Smooth muscle cell (in vitro differentiated cells): ENCODE measurements at regions not wholly inside any gene's neighbourhood (a gene's known extent, or its start where the extent isn't known, plus 50 kb on each side); places are given as distances from the start of the nearest gene placed in this dataset.

Experiments used
- DNase-seq: peaks from one replicate; lab custom pipeline; 2025; ENCODE audit not compliant: unreplicated experiment; lab: John Stamatoyannopoulos, UW
- H2AFZ ChIP-seq: fragments of 200-600 bp; sonication (generic); 2 replicates; pipeline ENCODE4 v1.6.0; 2016; ENCODE audit warnings: antibody characterized with exemption, low read depth, mild to moderate bottlenecking
- H3F3A ChIP-seq: fragments of 200-600 bp; sonication (generic); 2 replicates; pipeline ENCODE4 v1.6.0; 2017; ENCODE audit warnings: antibody characterized with exemption, low read depth
- H3K27ac ChIP-seq: fragments of 200-600 bp; sonication (generic); 2 replicates; pipeline ENCODE4 v1.5.1; 2016; ENCODE audit warnings: low read depth, mild to moderate bottlenecking
- H3K27me3 ChIP-seq: fragments of 200-600 bp; sonication (generic); 2 replicates; pipeline ENCODE4 v1.6.1; 2016; ENCODE audit warnings: low read depth, mild to moderate bottlenecking
- H3K36me3 ChIP-seq: fragments of 200-600 bp; sonication (generic); 2 replicates; pipeline ENCODE4 v1.5.1; 2016; ENCODE audit warnings: low read depth
- H3K4me1 ChIP-seq: fragments of 200-600 bp; sonication (generic); 2 replicates; pipeline ENCODE4 v1.5.1; 2016; ENCODE audit warnings: low read depth
- H3K4me2 ChIP-seq: fragments of 200-600 bp; sonication (generic); 2 replicates; pipeline ENCODE4 v1.6.0; 2016; ENCODE audit warnings: mild to moderate bottlenecking
- H3K4me3 ChIP-seq: fragments of 200-600 bp; sonication (generic); 2 replicates; pipeline ENCODE4 v1.5.1; 2016; ENCODE audit warnings: mild to moderate bottlenecking
- H3K79me2 ChIP-seq: fragments of 200-600 bp; sonication (generic); 2 replicates; pipeline ENCODE4 v1.6.0; 2016; ENCODE audit warnings: low read depth, mild to moderate bottlenecking
- H3K9ac ChIP-seq: fragments of 200-600 bp; sonication (generic); 2 replicates; pipeline ENCODE4 v1.6.0; 2016; ENCODE audit warnings: low read depth
- H3K9me3 ChIP-seq: fragments of 200-600 bp; sonication (generic); replicated peaks from 2 replicates; pipeline ENCODE4 v1.5.1; 2016; ENCODE audit warnings: low read depth
- H4K20me1 ChIP-seq: fragments of 200-600 bp; sonication (generic); 2 replicates; pipeline ENCODE4 v1.6.0; 2016; ENCODE audit warnings: low read depth
- CTCF ChIP-seq: fragments of 200-600 bp; sonication (generic); IDR thresholded peaks from 2 replicates; pipeline ENCODE4 v1.5.1; 2017; ENCODE audit warnings: borderline replicate concordance, mild to moderate bottlenecking, antibody characterized with exemption; ENCODE audit not compliant: insufficient read depth, poor library complexity, severe bottlenecking
- WGBS: methylation state at CpG from one replicate; pipeline ENCODE4 v1.1.7; 2016; ENCODE audit warnings: low lambda C conversion rate; 5-methylcytosine and 5-hydroxymethylcytosine counted together

GRCh38 chr2:23009545-23010149, 375.3 kb upstream of the KLHL29 start:
- H3K36me3 ChIP-seq = no peaks in the 10 kb centered on the region
- H3K9me3 ChIP-seq = no peaks in the 10 kb centered on the region
- no peak overlapping the region for H3K4me3 ChIP-seq
- H3K4me1 ChIP-seq = no peaks in the 10 kb centered on the region
- H2AFZ ChIP-seq = no peak overlapping the region
- no peak overlapping the region for H3K9ac ChIP-seq
- H3K4me2 ChIP-seq = no peak overlapping the region
- H3F3A ChIP-seq = no peaks in the 10 kb centered on the region
- H3K79me2 ChIP-seq = no peaks in the 10 kb centered on the region
- no peak for DNase-seq
- no peak for TF ChIP-seq CTCF
- H3K27ac ChIP-seq = no peak overlapping the region
- WGBS = 61% methylated on average over 7 of the region's 7 CpGs
- no peaks in the 10 kb centered on the region for H4K20me1 ChIP-seq
- no peaks in the 10 kb centered on the region for H3K27me3 ChIP-seq

- Histone ChIP-seq H3K4me1 (no peaks in the 10 kb centered on the region), H3K36me3 (no peaks in the 10 kb centered on the region), H3K27me3 (no peaks in the 10 kb centered on the region), H3F3A (no peaks in the 10 kb centered on the region), H2AFZ (no peak overlapping the region), H3K4me3 (no peak overlapping the region), H3K27ac (no peak overlapping the region), H3K79me2 (no peaks in the 10 kb centered on the region), H4K20me1 (no peaks in the 10 kb centered on the region), H3K4me2 (no peak overlapping the region), H3K9ac (no peak overlapping the region), H3K9me3 (no peaks in the 10 kb centered on the region)
- WGBS = 90% methylated on average over 2 of the region's 2 CpGs
- no peak for TF ChIP-seq CTCF
- no peak for DNase-seq
Measured at GRCh38 chr2:23012499-23012898, 372.5 kb upstream of the KLHL29 start.

- WGBS = 95% methylated on average over 7 of the region's 7 CpGs
- H3K4me1 ChIP-seq = no peaks in the 10 kb centered on the region
Measured at GRCh38 chr2:23015651-23016200, 369.3 kb upstream of the KLHL29 start.

More at GRCh38 chr2:23015651-23016200, 369.3 kb upstream of the KLHL29 start:
- H3K9ac ChIP-seq = no peak overlapping the region
- H3F3A ChIP-seq = no peaks in the 10 kb centered on the region
- H3K4me3 ChIP-seq = no peak overlapping the region
- no peaks in the 10 kb centered on the region for H3K9me3 ChIP-seq
- no peaks in the 10 kb centered on the region for H4K20me1 ChIP-seq
- no peaks in the 10 kb centered on the region for H3K27me3 ChIP-seq
- no peaks in the 10 kb centered on the region for H3K79me2 ChIP-seq
- TF ChIP-seq CTCF = no peak
- H3K4me2 ChIP-seq = no peak overlapping the region
- no peak for DNase-seq
- no peak overlapping the region for H2AFZ ChIP-seq
- H3K36me3 ChIP-seq = no peaks in the 10 kb centered on the region
- no peak overlapping the region for H3K27ac ChIP-seq
